B cell (primary cell): ENCODE measurements at regions not wholly inside any gene's neighbourhood (a gene's known extent, or its start where the extent isn't known, plus 50 kb on each side); places are given as distances from the start of the nearest gene placed in this dataset.

Source experiments
- ATAC-seq: fragments of 200-7000 bp; cut with Tn5 transposase; one replicate; pipeline ENCODE4 v1.10.0; 2021; ENCODE audit warnings: low read depth, mild to moderate bottlenecking, moderate number of reproducible peaks, moderate library complexity
- CTCF ChIA-PET: fragments of 350-600 bp; sonication (Branson Sonifier 250); formaldehyde crosslinking; loops from one replicate; lab custom pipeline; 2021; ENCODE audit warnings: antibody characterized with exemption, inconsistent platforms; lab: Charles Lee
- POLR2A ChIA-PET: fragments of 350-600 bp; sonication (Branson Sonifier 250); formaldehyde crosslinking; loops from one replicate; lab custom pipeline; 2021; ENCODE audit warnings: antibody characterized with exemption; lab: Charles Lee
- DNase-seq: peaks from one replicate; pipeline ENCODE4 v3.0.0; 2013
- H2AFZ ChIP-seq: 2 replicates; pipeline ENCODE4 v1.6.1; 2012; ENCODE audit warnings: mild to moderate bottlenecking, low read depth, low read length; ENCODE audit not compliant: insufficient read depth, poor library complexity, severe bottlenecking
- H3K27ac ChIP-seq, 2 donors: 1 replicate in 1 of 2; 2 replicates in 1 of 2; pipeline ENCODE4 v1.5.1; 2012 to 2013; ENCODE audit warnings: low read length in 2 of 2, mild to moderate bottlenecking in 2 of 2, moderate library complexity in 1 of 2
- H3K27me3 ChIP-seq, 4 experiments: fragments of 200-600 bp in 1 of 4; sonication (generic) in 1 of 4; replicated peaks in 1 of 4; 1 replicate in 2 of 4; 2 replicates in 2 of 4; pipeline versions ENCODE4 v1.6.1 to v1.7.0; 2013 to 2016; ENCODE audit warnings: low read length in 3 of 4, mild to moderate bottlenecking in 2 of 4, mixed read lengths in 1 of 4, moderate library complexity in 1 of 4; ENCODE audit not compliant: insufficient read depth in 4 of 4, control insufficient read depth in 3 of 4; ENCODE audit errors: control extremely low read depth in 1 of 4
- H3K36me3 ChIP-seq, 2 experiments: replicated peaks in 1 of 2; 1 replicate in 1 of 2; 2 replicates in 1 of 2; pipeline versions ENCODE4 v1.6.1 to v1.7.1; 2013; ENCODE audit warnings: low read length in 1 of 2; ENCODE audit not compliant: insufficient read depth in 2 of 2, control insufficient read depth in 1 of 2; ENCODE audit errors: control extremely low read depth in 1 of 2, extremely low read depth in 1 of 2
- H3K4me1 ChIP-seq, 2 donors: fragments of 200-600 bp in 1 of 2; sonication (generic) in 1 of 2; 1 replicate in 1 of 2; 2 replicates in 1 of 2; pipeline versions ENCODE4 v1.5.1 to v1.6.1; 2013 to 2017; ENCODE audit warnings: low read length in 2 of 2; ENCODE audit not compliant: control insufficient read depth in 2 of 2, insufficient read depth in 2 of 2
- H3K4me2 ChIP-seq: replicated peaks from 2 replicates; pipeline ENCODE3; 2012; ENCODE audit warnings: mild to moderate bottlenecking, low read depth, low read length; ENCODE audit not compliant: poor library complexity, severe bottlenecking
- H3K4me3 ChIP-seq, 5 experiments: fragments of 200-600 bp in 1 of 5; sonication (generic) in 1 of 5; 1 replicate in 3 of 5; 2 replicates in 2 of 5; pipeline versions ENCODE4 v1.5.1 to v1.7.0; 2011 to 2016; ENCODE audit warnings: low read length in 4 of 5, mild to moderate bottlenecking in 4 of 5, low read depth in 2 of 5, control low read depth in 1 of 5, moderate library complexity in 1 of 5; ENCODE audit not compliant: insufficient read depth in 1 of 5; ENCODE audit errors: control extremely low read depth in 1 of 5, extremely low read depth in 1 of 5
- H3K79me2 ChIP-seq: fragments of 200-600 bp; sonication (generic); one replicate; pipeline ENCODE4 v1.6.0; 2016; ENCODE audit warnings: low read length; ENCODE audit not compliant: control insufficient read depth, insufficient read depth
- H3K9ac ChIP-seq: fragments of 200-600 bp; sonication (generic); 2 replicates; pipeline ENCODE4 v1.6.1; 2017; ENCODE audit warnings: mild to moderate bottlenecking, low read length, moderate library complexity
- H3K9me3 ChIP-seq, 3 donors: one replicate each; pipeline versions ENCODE4 v1.6.1 to v1.7.1; 2013; ENCODE audit warnings: low read length in 2 of 3; ENCODE audit not compliant: control insufficient read depth in 2 of 3, insufficient read depth in 1 of 3; ENCODE audit errors: control extremely low read depth in 1 of 3
- H4K20me1 ChIP-seq: 2 replicates; pipeline ENCODE4 v1.6.0; 2012; ENCODE audit warnings: mild to moderate bottlenecking, low read length; ENCODE audit not compliant: insufficient read depth, control insufficient read depth, poor library complexity, severe bottlenecking
- H3K27ac Mint-ChIP-seq: one replicate; pipeline ENCODE4 v1.8.0; 2021; ENCODE audit warnings: mixed read lengths
- H3K27me3 Mint-ChIP-seq: one replicate; pipeline ENCODE4 v1.8.0; 2021; ENCODE audit warnings: mixed read lengths
- H3K4me1 Mint-ChIP-seq: one replicate; pipeline ENCODE4 v1.8.0; 2021; ENCODE audit warnings: mixed read lengths
- H3K4me3 Mint-ChIP-seq: one replicate; pipeline ENCODE4 v1.8.0; 2021; ENCODE audit warnings: mixed read lengths
- H3K9me3 Mint-ChIP-seq: one replicate; pipeline ENCODE4 v1.8.0; 2022; ENCODE audit warnings: mixed read lengths; ENCODE audit not compliant: insufficient read depth
- CTCF ChIP-seq: fragments of 200-600 bp; IDR thresholded peaks from one replicate; pipeline ENCODE4 v1.8.0; 2022; ENCODE audit warnings: antibody characterized with exemption, mild to moderate bottlenecking
- EZH2 ChIP-seq: IDR thresholded peaks from 2 replicates; pipeline ENCODE4 v1.6.1; 2012; ENCODE audit warnings: borderline replicate concordance, low read depth, mild to moderate bottlenecking, moderate library complexity, low read length; ENCODE audit not compliant: insufficient read depth, poor library complexity, severe bottlenecking
- WGBS: methylation state at CpG from one replicate; pipeline ENCODE4 v1.1.5; 2013; ENCODE audit warnings: missing lambda C conversion rate; ENCODE audit not compliant: insufficient coverage; 5-methylcytosine and 5-hydroxymethylcytosine counted together
- intact Hi-C: fragments of 100-400 bp; cut with micrococcal nuclease; formaldehyde crosslinking; loops from one replicate; pipeline ENCODE4 v1.10.0; 2022

GRCh38 chr16:52871481-52871880 lies 181.2 kb downstream of the CHD9NB start:
- Mint-ChIP-seq H3K27ac (no peak overlapping the region), H3K4me1 (no peaks in the 10 kb centered on the region), H3K4me3 (no peak overlapping the region), H3K9me3 (peaks cover 5% of the 10 kb centered on the region), H3K27me3 (peaks cover 4% of the 10 kb centered on the region)
- Histone ChIP-seq H3K4me1 (no peaks in the 10 kb centered on the region), H3K4me2 (no peak overlapping the region), H4K20me1 (no peaks in the 10 kb centered on the region), H3K79me2 (no peaks in the 10 kb centered on the region), H3K4me3 (no peak overlapping the region), H3K9ac (no peak overlapping the region), H3K27ac (no peak overlapping the region), H3K27me3 (no peaks in the 10 kb centered on the region), H2AFZ (no peak overlapping the region), H3K36me3 (no peaks in the 10 kb centered on the region), H3K9me3 (peaks cover 0 to 3% (median 0%) of the 10 kb centered on the region in 3 donors)
- ChIA-PET POLR2A (no interaction called here), CTCF (no interaction called here)
- ATAC-seq (no peak), DNase-seq (no peak)
- intact Hi-C loops: no loop called here
- TF ChIP-seq EZH2 (no peak), CTCF (no peak)

- 33% methylated on average over 1 of the region's 1 CpG for WGBS
- Histone ChIP-seq H3K9me3 (peaks cover 0 to 3% (median 0%) of the 10 kb centered on the region in 3 donors), H3K4me1 (no peaks in the 10 kb centered on the region), H4K20me1 (no peaks in the 10 kb centered on the region), H3K9ac (no peak overlapping the region), H3K4me3 (no peak overlapping the region), H3K4me2 (no peak overlapping the region), H3K36me3 (no peaks in the 10 kb centered on the region), H3K27me3 (no peaks in the 10 kb centered on the region), H2AFZ (no peak overlapping the region), H3K27ac (no peak overlapping the region), H3K79me2 (no peaks in the 10 kb centered on the region)
- POLR2A ChIA-PET: no interaction called here
- intact Hi-C loops: no loop called here
- Mint-ChIP-seq H3K27me3 (no peaks in the 10 kb centered on the region), H3K4me3 (no peak overlapping the region), H3K4me1 (no peaks in the 10 kb centered on the region), H3K9me3 (peaks cover 5% of the 10 kb centered on the region), H3K27ac (no peak overlapping the region)
- ATAC-seq (no peak), DNase-seq (no peak)
- TF ChIP-seq EZH2: no peak
- no peak for TF ChIP-seq CTCF
- CTCF ChIA-PET: no interaction called here
Measured at GRCh38 chr16:52869243-52869642, 183.5 kb downstream of the CHD9NB start.
